Stimulated activated CD4-positive, alpha-beta T cell treated with anti-CD3 and anti-CD28 coated beads, Interleukin-4, amount 100 ng/mL, for 4 hours (primary cell): ENCODE measurements at regions not wholly inside any gene's neighbourhood (a gene's known extent, or its start where the extent isn't known, plus 50 kb on each side); places are given as distances from the start of the nearest gene placed in this dataset.

Experiments used
- DNase-seq, 2 experiments: peaks; one replicate each; pipeline ENCODE4 v3.0.0-alpha.2; 2020

DNA sequence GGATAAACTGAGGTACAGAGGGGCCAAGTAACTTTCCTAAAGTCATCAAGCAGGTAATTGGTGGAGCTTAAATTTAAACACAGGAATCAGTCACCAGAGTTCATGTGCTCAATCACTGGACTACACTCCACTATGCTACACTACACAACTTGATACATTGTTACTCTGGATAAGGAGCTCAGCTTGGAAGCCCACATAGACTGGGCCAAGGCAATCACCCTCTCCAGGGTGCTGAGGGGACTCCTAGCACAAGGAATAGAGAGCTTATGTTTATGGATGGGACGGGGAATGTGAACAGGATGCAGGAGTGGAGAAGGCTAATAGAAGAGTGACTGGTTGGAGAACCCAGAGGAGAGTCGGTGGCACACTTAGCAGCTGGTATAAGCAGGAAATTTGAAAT is 113.5 kb upstream of the NFIB start:
- DNase-seq: no peak

DNA sequence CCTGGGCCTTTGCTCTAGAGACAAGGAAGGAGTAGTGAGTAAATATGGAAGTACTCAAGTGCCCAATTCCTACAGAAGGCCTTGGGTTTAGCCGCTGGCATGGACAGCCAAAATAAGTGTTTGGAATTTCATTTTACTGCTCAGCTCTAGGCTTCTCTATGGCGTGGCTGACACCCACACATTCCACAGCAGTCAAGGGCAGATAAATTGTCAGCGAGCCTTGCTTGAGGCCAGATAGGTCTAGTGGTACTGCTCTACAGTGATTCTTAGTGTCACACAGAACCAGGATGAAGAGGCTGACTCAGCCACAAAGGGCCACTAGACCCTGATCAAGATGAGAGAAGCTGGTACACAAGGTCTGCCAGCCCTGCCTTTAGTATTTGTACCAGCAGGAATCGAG is 111.0 kb upstream of the NFIB start:
- DNase-seq: no peak

DNA sequence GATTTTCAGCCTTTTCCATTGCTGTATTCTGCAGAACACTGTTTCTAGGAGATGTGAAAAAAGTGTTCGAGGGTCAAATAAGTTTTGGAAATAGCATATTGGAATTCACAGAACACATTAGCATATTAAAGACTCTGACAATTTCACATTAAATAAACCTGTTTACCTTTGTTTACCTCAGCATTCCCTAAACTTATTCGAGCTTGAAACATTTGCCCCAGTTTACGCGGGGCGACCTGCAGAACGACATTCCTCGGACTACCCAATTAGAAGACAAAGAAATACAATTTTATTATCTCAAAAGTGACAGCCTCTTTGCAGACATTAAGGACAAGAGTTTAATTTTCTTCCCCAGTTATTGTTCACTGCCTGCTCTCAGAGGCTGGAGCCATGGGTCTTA is 110.3 kb upstream of the NFIB start:
- DNase-seq: no peak

GRCh38 chr9:14423815-14424261 is 109.9 kb upstream of the NFIB start:
- DNase-seq: no peak

- DNase-seq: no peak
Measured at GRCh38 chr9:14421291-14421690, 107.3 kb upstream of the NFIB start.

DNA sequence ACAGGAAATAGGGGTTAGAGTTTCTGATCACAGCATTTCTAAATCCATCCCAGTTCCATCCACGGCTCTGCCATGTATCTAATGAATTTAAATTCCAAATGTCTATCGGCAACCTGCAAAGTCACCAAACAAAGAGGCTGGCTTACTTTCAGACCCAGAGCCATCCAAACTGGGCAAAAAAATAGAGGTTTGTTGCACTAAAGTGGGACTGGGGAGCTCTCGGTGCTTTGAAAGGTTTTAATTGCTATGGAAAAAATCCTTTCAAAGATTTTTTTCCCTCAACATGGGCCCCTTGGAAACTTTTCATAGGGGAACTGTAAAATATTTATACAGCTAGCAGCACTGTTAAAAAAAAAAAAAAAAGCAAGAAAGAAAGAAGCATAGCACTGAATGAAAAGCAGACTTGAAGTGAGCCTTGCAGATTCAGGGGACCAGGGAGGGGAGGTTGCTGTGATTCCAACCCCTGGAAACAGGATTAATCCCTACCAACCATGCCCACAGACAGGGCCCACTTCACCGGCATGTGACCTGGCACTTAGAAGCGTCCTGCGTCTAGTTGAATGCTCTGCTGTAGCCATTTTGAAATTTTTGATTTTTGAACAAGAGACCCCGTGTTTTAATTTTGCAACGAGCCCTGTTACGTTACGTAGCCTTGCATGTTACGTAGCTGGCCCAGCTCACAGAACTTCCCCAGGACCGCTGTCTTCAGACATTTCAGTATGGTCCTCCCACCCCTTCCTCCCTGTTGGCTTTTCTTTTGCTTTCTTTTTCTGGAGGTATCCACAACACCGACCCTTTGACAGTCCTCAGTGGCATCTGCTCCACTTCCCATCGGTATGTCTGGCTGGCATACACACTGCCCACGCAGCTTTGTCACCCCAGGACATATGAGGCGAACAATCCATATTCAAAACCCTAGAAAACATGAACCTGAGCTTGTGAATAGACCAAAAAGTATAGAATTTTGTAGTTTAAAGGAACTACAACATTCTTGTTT is 105.3 kb upstream of the NFIB start:
- DNase-seq: no peak

DNA sequence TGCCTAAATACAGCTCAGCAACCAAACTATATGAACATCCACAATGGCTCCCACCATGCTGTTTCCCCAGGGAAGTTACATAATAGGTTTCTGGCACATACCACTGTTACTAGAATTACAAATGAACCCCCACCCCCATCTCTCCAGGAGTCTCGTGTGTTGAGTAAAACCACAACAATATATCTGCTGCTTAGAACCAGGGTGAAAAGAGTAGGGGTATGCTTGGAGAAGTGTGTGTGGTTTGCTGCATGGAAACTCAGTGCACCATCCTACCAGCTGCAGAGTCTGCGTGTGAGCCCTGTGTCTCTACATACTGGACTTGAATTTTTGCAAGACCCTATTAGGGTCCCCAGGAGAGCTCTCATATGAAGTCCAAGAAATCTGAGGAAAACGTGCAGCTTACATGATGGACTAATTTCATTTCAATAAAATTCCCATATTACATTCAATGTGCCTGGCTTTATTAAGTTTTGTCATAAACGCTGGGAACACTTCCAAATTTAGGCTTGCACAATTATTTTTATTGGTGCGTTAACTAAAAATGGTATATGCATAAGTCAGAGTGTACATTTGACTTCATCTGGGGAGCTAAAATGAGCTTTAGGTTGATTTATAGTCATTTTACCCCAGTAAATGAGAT is 104.5 kb upstream of the NFIB start:
- no peak for DNase-seq

GRCh38 chr9:14417237-14417636 is 103.3 kb upstream of the NFIB start:
- no peak for DNase-seq

DNA sequence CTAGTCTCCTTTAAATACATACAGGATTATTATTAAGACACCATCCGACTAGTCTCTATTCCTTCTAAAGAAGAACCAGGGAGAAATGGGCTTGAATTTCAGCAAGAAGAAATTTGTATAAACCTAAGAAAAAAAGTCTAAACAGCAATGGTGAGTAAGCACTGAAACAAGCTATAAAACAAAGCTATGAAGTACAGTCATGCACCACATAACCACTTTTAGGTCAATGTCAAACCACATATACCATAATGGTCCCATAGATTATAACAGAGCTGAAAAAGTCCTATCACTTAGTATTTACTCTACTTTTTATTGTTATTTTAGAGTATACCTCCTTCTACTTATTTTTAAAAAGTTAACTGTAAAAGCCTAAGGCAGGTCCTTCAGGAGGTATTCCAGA is 102.0 kb upstream of the NFIB start:
- DNase-seq: no peak

- DNase-seq: no peak
Measured at GRCh38 chr9:14413812-14414211, 99.9 kb upstream of the NFIB start.

DNA sequence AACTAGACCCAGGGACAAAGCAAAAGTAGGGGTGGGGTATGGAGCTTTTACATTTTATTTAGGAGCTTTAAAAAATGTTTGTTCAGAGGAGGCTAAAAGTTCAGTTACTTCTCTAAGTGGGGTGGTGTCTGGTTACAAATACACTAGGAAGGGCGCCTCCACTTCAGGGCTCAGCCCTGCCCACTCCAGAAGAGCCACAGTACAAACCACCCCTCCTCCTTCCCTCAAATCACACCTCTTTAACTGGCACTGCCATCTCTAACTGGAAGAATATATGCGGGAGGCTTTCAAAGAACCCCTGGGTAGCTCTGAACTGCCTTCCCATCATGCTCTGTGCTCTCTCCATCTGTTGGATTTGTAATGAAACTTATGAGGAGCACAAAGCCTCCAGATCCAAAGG is 98.8 kb upstream of the NFIB start:
- DNase-seq: no peak

- DNase-seq: no peak
Measured at GRCh38 chr9:14406463-14406862, 92.5 kb upstream of the NFIB start.

DNA sequence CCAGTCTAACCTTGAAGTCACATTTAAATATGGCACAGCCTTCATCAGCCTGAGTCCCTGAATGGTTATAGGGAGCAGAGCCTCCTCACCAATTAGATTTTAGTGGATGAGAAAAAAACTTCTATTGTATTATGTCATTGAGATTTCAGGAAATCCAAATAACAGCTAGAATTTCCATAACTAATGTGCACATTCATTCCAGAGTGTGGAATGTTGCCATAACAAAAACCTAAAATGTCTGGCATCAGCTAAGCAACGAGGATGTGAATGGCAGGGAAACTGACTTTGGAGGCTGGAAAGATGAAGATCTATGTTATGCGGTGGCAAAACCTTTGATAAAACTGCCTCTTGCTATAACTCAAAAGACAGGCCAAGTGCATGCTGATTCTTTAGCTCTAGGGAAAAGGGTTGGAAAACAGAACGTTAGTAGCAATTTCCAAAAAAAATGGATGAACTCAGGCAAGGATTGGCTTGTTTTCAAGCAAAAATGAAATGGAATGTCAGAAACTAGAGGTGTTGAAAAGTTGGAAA is 91.3 kb upstream of the NFIB start:
- DNase-seq: no peak

DNA sequence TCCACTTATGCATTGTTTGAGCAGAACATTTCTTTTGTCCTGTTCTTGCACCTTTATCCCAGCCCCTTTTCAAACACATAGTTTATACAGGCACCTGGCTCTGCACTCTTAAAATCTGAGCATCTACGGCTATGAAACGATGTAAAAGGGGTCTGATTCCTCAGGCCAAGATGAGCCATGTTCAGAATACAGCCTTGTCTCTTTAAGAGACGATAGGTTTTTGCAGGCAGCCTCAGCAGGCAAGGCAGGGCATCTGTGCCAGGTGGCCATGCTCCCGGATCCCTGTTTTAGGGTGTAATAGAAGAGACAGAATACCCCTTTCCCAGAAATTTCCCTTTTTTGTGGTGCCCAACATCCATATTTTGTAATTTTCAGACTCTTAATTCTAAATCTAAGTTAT is 89.1 kb upstream of the NFIB start:
- no peak for DNase-seq

- DNase-seq: no peak
Measured at GRCh38 chr9:14402583-14402982, 88.6 kb upstream of the NFIB start.

GRCh38 chr9:14401911-14402310 is 88.0 kb upstream of the NFIB start:
- no peak for DNase-seq

- no peak for DNase-seq
Measured at GRCh38 chr9:14400658-14400995, 86.7 kb upstream of the NFIB start.

GRCh38 chr9:14399756-14400657 is 86.1 kb upstream of the NFIB start:
- no peak for DNase-seq

- no peak for DNase-seq
Measured at GRCh38 chr9:14398473-14398872, 84.5 kb upstream of the NFIB start.

GRCh38 chr9:14396171-14396570 is 82.2 kb upstream of the NFIB start:
- no peak for DNase-seq

DNA sequence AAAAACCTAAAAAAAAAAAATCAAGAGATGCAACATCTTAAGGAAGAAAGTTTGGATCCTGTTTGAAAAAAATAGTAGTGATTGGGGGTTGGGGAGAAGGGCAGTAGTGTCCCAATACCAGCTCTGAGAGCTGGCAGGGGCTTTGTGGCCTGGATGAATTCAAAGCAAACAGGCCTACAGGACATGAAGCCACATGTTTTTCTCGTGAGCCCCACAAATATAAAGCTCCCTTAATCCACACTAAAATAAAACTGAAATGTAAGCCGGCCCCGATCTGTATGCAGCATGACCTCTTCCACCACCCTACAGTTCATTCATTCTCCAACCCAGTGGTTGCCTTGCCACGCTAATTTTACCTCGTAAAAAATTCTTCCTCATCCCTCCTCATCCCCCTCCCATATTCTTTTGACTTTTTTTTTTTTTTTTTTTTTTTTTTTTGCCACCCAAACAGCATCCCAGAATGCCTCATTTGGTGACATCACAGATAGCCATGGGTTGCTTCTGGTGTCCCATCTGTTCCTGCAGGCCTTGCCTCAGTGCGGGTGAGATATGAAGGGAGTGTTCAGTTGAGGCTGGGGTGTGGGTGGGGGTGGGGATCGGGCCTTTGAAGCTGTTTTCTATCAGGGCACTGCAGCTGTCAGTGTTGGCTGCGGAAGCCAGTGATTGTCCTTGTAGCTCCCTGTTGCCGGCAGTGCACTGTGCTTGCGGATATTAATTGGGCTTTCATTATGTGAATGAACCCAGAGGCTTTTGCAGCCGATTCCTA is 81.6 kb upstream of the NFIB start:
- DNase-seq: no peak

- DNase-seq: no peak
Measured at GRCh38 chr9:14393418-14393817, 79.5 kb upstream of the NFIB start.
